SU-DHL-6 (cell line): ENCODE measurements at regions not wholly inside any gene's neighbourhood (a gene's known extent, or its start where the extent isn't known, plus 50 kb on each side); places are given as distances from the start of the nearest gene placed in this dataset.

Experiments
- CTCF ChIP-seq: fragments of 200-600 bp; sonication (generic); IDR thresholded peaks from one replicate; pipeline ENCODE4 v1.5.1; 2017; ENCODE audit warnings: antibody characterized with exemption, mild to moderate bottlenecking, low read length, moderate library complexity; ENCODE audit not compliant: insufficient read depth, poor library complexity, severe bottlenecking
- EZH2phosphoT487 ChIP-seq: fragments of 200-600 bp; sonication (generic), shearing (Covaris generic); conservative IDR thresholded peaks from 2 replicates; pipeline ENCODE4 v1.6.1; 2018; ENCODE audit warnings: mild to moderate bottlenecking, antibody characterized with exemption, low read length, moderate library complexity, mixed read lengths

DNA sequence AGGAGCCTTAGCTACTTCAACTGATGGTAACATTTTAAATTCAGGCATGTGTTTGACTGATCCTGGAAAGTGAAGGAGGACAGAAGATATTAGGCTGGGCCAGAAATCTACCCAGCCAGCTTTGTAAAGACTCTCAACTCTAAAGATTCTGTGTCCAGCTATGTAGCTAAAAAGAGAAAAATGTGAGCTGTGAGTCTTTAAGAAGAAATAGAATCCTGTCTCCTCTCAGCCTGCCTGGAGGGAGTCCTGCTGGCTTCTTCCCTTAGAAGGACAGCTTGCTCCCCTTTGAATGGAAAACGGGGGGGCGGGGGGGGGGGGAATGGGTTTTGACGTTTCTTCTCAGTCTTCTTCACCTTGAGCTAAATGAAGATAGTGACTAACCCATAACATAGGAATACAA, 54.3 kb upstream of the INTU start:
- TF ChIP-seq CTCF (no peak), EZH2phosphoT487 (no peak)
